ENCODE measurements at regions not wholly inside any gene's neighbourhood (a gene's known extent, or its start where the extent isn't known, plus 50 kb on each side); places are given as distances from the start of the nearest gene placed in this dataset.

- DNase-seq (ENCODE audit: low spot score) = peak; percentile 85
These were observed 83.9 kb downstream of the CXCL12 start for GRCh38 chr10:44300666-44301649.

- no peak for DNase-seq (ENCODE audit: low spot score)
These were observed 86.2 kb downstream of the CXCL12 start for GRCh38 chr10:44298713-44299112.

- DNase-seq (ENCODE audit: low spot score) = no peak
These were observed 86.9 kb downstream of the CXCL12 start for GRCh38 chr10:44297963-44298362.

GRCh38 chr10:44295644-44296241 is 89.2 kb downstream of the CXCL12 start:
- no peak for DNase-seq (ENCODE audit: low spot score)

GRCh38 chr10:44294726-44295412 is 90.0 kb downstream of the CXCL12 start:
- DNase-seq (ENCODE audit: low spot score) = no peak

GRCh38 chr10:44293842-44294241 is 91.1 kb downstream of the CXCL12 start:
- no peak for DNase-seq (ENCODE audit: low spot score)

GRCh38 chr10:44293306-44293778 is 91.6 kb downstream of the CXCL12 start:
- DNase-seq (ENCODE audit: low spot score) = no peak

- no peak for DNase-seq (ENCODE audit: low spot score)
These were observed 92.4 kb downstream of the CXCL12 start for GRCh38 chr10:44292390-44293002.

GRCh38 chr10:44291091-44291490 is 93.8 kb downstream of the CXCL12 start:
- no peak for DNase-seq (ENCODE audit: low spot score)

- no peak for DNase-seq (ENCODE audit: low spot score)
These were observed 95.8 kb downstream of the CXCL12 start for GRCh38 chr10:44289125-44289524.

GRCh38 chr10:44287408-44287807 is 97.5 kb downstream of the CXCL12 start:
- no peak for DNase-seq (ENCODE audit: low spot score)

GRCh38 chr10:44284198-44285084 is 100.5 kb downstream of the CXCL12 start:
- DNase-seq (ENCODE audit: low spot score) = no peak

- DNase-seq (ENCODE audit: low spot score) = no peak
These were observed 102.1 kb downstream of the CXCL12 start for GRCh38 chr10:44282626-44283300.

GRCh38 chr10:44281662-44282061 is 103.2 kb downstream of the CXCL12 start:
- no peak for DNase-seq (ENCODE audit: low spot score)

GRCh38 chr10:44281089-44281613 is 103.7 kb downstream of the CXCL12 start:
- DNase-seq (ENCODE audit: low spot score) = no peak

GRCh38 chr10:44280226-44281014 is 104.5 kb downstream of the CXCL12 start:
- DNase-seq (ENCODE audit: low spot score) = no peak

GRCh38 chr10:44279426-44280126 is 105.3 kb downstream of the CXCL12 start:
- DNase-seq (ENCODE audit: low spot score) = no peak

- DNase-seq (ENCODE audit: low spot score) = no peak
These were observed 106.0 kb downstream of the CXCL12 start for GRCh38 chr10:44278837-44279324.
